HG03354 (cell line): ENCODE measurements at regions not wholly inside any gene's neighbourhood (a gene's known extent, or its start where the extent isn't known, plus 50 kb on each side); places are given as distances from the start of the nearest gene placed in this dataset.

Source experiments
- ATAC-seq: cut with Tn5 transposase; IDR thresholded peaks from one replicate; pipeline ENCODE4 v1.9.1; 2021; ENCODE audit warnings: mild to moderate bottlenecking; ENCODE audit not compliant: unreplicated experiment, poor library complexity, severe bottlenecking

DNA sequence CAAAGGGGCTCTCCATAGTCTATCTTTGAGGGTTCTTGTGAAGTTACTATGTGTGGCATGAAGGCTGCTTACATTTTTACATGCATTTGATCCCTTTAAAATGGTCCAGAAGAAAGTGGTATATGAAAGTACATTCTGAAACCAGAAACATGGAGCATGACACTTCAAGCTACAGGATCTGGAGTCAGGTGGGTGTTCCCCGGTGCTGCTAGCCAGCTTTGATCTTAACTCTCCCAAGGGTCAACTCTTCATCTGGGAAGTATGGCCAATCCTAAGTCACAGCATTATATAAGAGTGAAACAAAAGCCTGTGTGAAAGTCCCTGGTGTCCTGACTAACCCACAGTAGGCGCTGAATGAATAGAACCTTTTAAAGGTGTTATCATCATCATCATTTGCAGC lies 91.0 kb upstream of the TAS2R1 start:
- ATAC-seq, result no peak

DNA sequence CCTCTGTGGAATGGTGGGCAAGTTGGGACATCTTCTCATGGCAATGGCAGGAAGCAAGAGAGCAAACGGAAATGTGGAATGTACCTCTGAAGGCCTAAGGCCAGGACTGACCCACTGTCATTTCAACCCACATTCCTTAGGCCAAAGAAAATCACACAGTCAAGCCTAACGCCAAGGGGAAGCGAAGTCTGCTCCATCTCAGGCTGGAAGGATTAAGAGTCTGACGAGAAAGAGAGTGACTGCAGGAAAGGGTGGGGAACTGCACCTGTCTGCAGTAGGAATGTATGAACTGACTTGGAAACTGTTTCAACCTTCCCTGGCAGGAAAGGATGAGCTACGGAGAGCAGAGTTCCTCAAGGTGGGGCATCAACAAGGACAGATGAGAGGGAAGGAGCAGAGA lies 90.2 kb upstream of the TAS2R1 start:
- ATAC-seq, result no peak

DNA sequence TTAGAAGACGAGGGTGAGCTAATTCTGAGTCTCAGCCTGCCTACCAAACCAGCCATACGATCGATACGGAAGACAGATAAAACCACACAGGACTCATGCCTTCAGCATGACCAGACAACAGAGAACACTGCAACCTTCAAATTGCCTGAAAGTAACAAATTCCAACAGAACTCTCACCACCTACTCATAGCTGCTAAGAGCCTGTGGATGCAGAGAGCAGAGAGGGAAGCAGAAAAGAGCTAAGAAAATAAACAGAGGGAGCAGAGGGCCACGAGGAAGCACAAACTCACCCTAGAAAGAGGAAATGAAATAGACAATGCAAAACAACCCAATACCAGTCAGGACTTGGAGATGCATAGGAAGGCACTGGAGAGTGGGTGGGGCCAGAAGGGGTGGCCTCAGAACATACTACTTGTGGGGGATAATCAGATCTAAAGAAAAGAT lies 86.7 kb upstream of the TAS2R1 start:
- peak; percentile 95 for ATAC-seq

DNA sequence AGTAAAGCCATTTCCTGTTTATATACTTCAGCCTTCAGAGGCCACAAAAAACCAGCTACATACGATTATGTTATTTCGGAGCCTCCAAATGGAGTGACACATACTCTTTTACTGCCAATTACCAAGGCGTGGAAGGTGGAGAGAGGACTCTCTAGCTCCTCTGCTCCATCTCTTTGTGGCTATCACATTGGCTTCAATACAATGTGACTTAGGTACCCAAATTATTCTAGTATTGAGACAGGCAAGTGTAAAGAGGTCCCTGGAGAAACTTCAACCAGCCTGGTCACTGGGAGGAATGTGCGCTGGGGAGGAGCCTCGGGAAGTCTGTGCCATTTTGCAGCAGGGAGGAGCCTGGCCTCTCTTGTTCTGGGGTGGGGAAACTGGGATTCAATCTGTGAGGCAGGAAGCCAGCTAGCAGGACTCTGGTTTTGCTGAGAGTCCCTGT lies 85.8 kb upstream of the TAS2R1 start:
- ATAC-seq, result no peak

DNA sequence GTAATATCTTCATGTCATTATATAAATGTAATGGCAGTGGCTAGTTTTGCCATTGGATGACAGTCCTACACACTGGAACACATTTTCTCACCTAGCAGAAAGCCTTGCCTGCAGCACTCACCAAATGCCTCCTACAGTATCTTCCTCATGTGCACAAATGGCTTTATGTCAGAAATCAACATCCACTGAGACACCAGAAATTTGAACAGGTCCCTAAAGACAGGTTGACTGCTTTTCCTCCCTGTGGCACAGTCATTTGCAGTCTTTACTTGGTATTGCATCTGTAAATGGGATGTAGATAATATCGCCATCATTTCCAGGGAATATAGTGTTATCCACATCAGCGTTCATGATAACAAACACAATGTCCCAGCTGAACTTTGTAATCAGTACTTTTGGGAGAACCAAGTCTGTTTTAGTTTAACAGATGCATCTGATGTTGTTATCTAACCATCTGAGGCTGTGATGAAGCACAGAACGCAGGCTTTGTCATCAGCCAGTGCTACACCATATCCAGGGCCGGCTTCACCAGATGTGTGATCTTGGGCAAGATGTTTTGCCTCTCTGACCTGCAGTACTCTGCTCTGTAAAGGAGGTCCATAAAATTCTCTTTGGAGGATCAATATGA lies 83.9 kb upstream of the TAS2R1 start:
- no peak for ATAC-seq

DNA sequence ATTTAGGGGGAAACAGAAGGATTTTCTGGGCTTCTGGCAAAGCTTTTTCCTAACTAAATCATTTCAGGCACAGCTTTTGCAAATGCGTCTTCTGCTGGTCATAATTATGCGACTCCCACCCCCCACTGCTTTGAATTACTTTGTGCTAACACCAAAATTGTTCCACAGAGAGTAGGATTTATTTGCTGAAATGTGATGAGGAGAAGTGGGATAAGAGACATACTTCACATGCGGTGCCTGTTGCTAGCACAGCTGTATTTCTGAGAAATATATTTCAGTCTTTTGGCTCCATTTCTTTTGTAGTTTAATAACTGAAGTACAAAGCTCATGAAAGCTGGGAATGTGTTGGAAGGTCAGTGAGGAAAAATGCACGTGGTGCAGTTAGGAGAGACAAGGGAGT lies 83.2 kb upstream of the TAS2R1 start:
- no peak for ATAC-seq

DNA sequence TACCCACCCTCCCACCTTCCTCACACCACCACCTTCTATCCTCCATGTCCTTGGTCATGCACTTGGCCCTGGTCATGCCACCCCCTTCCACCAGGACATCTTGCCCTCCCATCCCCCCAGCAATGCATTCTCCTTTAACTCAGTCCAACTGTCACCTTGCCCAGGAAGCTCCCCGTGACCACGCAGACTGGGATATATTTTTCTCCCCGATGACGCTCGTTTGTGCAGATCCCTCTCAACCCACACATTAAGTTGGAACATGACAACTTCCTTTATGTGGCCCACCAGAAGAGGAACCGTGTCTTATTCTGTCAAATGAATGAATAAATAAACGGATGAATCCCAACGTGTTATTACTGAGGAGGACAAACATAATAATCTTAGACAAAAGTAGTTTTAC lies 82.8 kb upstream of the TAS2R1 start:
- no peak for ATAC-seq

DNA sequence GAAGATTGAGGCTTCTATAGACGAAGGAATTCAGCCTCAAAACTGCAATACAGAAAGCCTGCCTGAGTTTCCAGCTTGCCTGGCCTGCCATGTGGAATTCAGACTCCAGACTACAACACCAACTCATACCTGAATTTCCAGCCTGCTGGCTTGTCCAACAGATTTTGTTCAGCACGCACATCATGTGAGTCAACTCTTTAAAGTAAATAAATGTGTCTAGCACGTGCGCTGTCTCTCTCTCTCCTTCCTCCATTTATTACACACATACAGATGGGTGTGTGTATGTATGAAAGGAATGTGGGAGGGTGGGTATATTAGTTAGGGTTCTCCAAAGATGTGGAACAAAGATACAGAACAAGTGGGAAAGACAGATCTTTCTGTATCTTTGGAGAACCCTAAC lies 82.4 kb upstream of the TAS2R1 start:
- no peak for ATAC-seq

DNA sequence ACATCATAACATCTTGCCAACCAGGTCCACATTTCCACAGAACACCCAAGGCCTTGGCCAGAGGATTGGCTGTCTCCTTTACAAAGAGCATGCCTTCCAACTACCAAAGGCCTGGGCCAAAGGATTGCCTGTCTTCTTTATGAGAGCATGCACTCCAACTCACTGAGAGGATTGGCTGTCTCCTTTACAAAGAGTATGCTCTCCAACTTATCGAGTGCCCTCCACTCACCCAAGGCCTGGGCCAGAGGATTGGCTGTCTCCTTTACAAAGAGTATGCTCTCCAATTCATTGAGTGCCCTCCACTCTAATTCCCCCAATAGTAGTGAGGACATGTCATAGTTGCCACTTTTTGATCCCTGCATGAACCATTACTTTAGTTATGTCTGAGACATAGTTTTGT lies 79.9 kb upstream of the TAS2R1 start:
- ATAC-seq, result no peak

DNA sequence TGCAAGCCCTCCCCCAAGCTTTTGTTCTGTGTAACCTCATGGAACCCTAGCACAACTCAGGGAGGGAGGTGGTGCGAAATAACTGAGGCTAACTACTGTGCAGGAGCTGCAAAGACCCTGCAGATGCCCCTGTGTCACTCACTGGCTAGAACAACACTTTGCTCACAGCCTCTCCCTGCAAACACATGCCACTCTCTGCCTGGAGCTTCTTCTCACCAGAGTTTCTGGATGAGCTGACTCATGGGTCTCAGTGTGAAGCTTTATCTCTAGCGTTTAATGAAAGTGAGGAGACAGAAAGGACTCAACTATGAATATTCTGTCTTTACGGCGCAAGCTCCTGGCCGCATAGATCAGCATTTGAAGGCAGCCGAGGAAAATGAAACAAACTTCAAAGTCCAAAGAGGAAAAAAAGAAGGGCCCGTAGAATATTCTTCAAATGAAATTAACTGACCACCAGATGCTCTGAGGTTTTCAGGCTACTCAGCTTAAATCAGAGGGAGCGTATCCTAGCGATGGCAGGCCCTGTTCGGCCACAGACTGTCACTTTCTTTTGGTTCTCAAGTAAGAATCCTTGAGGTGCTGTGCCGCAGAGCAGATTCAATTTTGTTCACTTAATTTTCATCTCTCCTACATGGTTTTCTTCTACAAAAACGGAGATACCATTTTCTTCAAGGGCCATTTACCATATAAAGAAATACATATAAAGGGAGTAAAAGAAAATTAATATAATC lies 77.7 kb upstream of the TAS2R1 start:
- ATAC-seq, result no peak

DNA sequence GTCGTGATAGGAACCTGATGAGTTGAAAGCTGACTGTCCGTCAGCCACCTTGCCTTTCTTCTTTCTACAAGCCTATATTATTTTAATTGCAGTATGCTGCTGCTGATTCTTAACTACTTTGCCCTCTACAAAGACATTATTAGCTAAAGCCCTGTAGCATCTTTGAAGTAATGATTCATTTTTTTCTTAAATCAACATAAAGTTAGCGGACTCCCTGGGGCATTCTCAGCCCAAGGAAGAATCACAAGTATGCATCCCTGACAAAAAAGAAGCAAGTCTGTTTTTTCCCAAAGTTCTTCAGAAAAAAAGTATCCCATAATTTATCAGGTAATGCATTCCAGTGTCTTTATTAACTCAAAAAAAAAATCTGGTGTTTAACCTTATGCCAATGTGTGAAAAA lies 69.5 kb upstream of the TAS2R1 start:
- ATAC-seq, result no peak

DNA sequence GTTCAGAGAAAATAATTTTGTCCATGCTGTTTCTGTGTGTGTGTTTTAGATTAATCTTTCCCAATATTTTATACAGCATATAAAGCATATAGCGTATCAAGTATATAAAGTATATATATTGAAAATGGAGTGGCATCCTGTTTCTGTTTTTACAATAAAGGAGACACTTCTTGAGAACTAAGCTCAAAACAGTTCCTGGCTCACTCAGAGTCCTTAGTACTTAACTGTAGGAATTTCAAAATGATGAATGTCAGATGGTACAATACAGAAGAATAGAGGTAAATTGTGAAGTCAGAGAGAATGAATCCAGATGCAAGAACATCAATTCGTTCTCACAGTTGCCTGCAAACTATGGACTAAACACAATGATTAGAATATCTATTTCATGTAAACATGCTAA lies 68.7 kb upstream of the TAS2R1 start:
- ATAC-seq, result no peak

DNA sequence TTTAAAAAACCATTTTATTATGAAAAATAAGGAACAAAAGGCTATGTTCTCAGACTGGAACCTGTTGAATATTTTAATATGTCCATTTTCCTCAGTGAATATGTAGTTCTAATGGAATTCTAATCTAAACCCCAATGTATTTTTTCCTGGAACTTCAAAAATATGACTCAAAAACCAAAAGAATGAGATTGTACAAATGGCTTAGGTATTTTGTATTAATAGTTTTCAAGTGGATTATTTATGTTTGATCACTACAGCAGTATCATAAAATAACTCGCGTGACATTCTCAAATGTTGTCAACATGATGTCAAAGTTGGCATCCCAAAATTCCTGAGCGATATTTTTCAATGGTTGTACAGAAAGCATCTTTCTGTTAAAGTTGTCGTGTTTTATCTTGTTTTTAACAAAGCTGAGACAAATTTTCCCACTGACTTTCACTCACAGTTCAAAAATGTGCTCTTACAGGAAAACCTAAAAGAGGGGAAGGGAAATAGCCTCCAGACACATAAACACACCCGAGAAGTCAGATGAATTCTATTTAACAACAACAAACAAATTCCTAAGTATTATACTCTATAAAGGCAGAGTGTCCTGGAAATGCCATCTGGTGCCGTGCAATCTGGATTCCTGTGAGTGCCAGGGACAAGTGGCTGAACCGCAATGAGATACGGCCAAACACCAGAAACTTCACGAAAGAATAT lies 68.1 kb upstream of the TAS2R1 start:
- no peak for ATAC-seq

DNA sequence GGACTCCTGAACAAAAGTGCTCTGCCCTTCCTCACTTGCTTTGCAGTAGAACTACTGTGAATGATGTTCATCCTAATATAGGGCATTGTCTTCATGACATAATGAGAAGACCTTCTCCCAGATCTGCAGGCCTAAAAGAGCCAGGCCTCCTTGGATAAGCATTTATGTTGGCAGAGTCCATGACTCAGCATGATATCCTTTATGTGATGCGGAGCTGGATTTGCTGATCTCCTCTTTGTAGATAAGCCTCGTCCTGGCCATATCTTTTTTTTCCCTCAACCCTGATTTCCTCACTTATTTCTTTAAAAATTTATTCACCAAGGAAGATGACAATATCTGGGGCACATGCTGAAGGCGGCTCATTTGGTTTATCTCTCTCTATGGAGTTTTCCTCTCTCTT lies 62.4 kb upstream of the TAS2R1 start:
- no peak for ATAC-seq

DNA sequence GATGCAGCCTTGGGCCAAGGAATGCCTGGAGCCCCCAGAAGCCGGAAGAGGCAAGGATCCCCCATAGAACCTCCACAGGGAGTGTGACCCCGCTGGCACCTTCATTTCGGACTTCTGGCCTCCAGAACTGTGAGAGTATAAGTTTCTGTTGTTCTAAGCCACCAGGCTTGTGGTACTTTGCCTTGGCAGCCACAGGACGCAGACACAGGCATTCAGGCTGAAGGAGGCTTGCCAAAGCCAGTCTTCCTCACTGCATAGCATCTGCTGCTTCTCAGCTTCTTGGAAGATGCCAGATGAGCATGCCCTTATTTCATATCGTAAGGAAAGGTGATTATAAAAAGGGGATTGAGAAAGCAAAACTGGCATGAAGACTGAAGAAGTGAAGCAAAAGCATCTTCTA lies 61.1 kb upstream of the TAS2R1 start:
- ATAC-seq, result no peak

DNA sequence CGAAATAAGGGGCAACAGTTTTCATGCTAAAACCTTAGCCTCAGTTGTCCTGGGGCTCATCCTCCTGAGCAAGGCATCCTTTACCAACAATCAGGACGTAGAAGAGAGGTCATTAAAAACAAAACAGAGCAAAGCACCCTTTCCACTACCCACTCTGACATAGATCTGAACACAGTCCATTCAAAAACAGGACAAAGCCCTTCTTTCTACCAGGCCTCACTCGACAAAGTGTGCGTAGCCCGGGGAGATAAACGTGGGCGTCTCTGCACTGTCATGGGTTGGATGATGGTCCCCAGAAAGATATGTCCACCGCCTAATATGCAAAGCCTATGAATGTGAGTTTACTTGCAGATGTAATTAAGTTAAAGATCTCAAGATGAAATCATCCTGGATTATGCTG lies 60.6 kb upstream of the TAS2R1 start:
- no peak for ATAC-seq

DNA sequence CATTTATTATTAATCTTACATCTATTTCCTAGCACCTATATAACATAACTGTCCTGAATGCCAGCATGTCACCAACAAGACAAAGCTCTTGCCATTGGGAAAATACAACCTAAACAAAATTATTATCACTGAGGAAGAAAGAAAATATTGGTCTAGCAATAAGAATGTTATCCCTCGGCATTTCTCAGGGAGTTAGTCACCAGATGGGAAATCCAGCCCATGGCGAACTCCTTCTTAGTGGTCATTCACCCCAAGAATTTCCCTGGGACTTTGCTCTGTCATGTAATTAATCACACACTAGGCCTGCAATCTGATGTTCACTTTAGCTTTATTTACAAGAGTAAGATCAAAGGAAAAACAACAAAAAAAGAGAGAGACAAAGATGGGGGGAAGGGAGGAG lies 56.1 kb upstream of the TAS2R1 start:
- no peak for ATAC-seq

DNA sequence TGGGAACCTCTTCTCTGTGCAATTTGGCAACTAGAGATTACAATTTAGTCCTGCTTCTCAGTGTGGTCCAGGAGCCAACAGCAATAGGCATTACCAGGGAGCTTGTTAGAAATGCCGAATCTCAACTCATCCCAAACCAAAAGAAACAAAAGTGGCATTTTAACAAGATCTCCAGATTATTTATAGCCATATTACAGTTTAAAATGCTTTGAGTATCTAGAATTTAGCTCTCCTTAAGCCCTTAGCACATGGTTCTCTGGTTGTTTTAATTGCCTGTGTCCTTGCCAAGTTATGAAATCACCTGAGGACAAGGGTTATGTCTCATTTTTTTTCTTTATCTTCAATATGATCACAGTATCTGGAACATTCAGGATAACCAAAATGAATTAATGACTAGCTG lies 51.6 kb upstream of the TAS2R1 start:
- ATAC-seq, result no peak
